HEK293 (cell line): ENCODE measurements at regions not wholly inside any gene's neighbourhood (a gene's known extent, or its start where the extent isn't known, plus 50 kb on each side); places are given as distances from the start of the nearest gene placed in this dataset.

Experiments
- CTCF ChIA-PET: fragments of 350-600 bp; formaldehyde crosslinking; extraction: SDS; loops from one replicate; lab custom pipeline; 2021; ENCODE audit warnings: antibody characterized with exemption; lab: Yijun Ruan, JAX
- POLR2A ChIA-PET: fragments of 300-600 bp; formaldehyde crosslinking; extraction: SDS; loops from one replicate; lab custom pipeline; 2020; ENCODE audit warnings: antibody characterized with exemption, inconsistent platforms; lab: Yijun Ruan, JAX
- H3K27ac ChIP-seq: fragments of 200-500 bp; sonication (Bioruptor generic); 2 replicates; pipeline ENCODE4 v1.5.1; 2014; ENCODE audit warnings: low read depth, low read length, control low read depth, inconsistent platforms; ENCODE audit errors: extremely low read depth
- H3K36me3 ChIP-seq, 2 experiments: fragments of 200-500 bp in 1 of 2; sonication (Bioruptor generic) in 1 of 2; 1 replicate in 1 of 2; 2 replicates in 1 of 2; pipeline ENCODE4 v1.5.1; 2014 to 2017; ENCODE audit warnings: inconsistent platforms in 2 of 2, low read length in 2 of 2; ENCODE audit not compliant: control insufficient read depth in 2 of 2, insufficient read depth in 1 of 2
- H3K4me1 ChIP-seq: fragments of 200-500 bp; sonication (Bioruptor generic); 2 replicates; pipeline ENCODE4 v1.5.1; 2014; ENCODE audit warnings: mild to moderate bottlenecking, low read length, inconsistent platforms; ENCODE audit not compliant: control insufficient read depth, insufficient read depth
- H3K4me3 ChIP-seq: 2 replicates; pipeline ENCODE4 v1.5.1; 2011; ENCODE audit warnings: low read depth, mild to moderate bottlenecking, control low read depth, low read length, moderate library complexity
- H3K9me3 ChIP-seq: fragments of 200-500 bp; sonication (Bioruptor generic); 2 replicates; pipeline ENCODE4 v1.5.1; 2014; ENCODE audit warnings: low read depth, low read length, inconsistent platforms; ENCODE audit not compliant: control insufficient read depth, insufficient read depth
- GFI1B ChIP-seq: fragments of 450-650 bp; formaldehyde crosslinking; IDR thresholded peaks from 2 replicates; pipeline ENCODE4 v1.5.1; 2016; ENCODE audit warnings: missing biosample characterization, missing genetic modification characterization
- KLF1 ChIP-seq: fragments of 450-650 bp; formaldehyde crosslinking; IDR thresholded peaks from 2 replicates; pipeline ENCODE4 v1.5.1; 2016; ENCODE audit warnings: missing biosample characterization, missing genetic modification characterization
- KLF10 ChIP-seq: fragments of 450-650 bp; IDR thresholded peaks from 2 replicates; pipeline ENCODE4 v1.5.1; 2018; ENCODE audit warnings: missing biosample characterization, mild to moderate bottlenecking, missing genetic modification characterization
- RBAK ChIP-seq: fragments of 450-650 bp; formaldehyde crosslinking; IDR thresholded peaks from 2 replicates; pipeline ENCODE4 v1.5.1; 2016; ENCODE audit warnings: missing biosample characterization, missing genetic modification characterization
- TCF7L2 ChIP-seq: IDR thresholded peaks from 2 replicates; pipeline ENCODE4 v1.6.1; 2011; ENCODE audit warnings: low read depth, mild to moderate bottlenecking, inconsistent platforms, low read length, moderate library complexity, borderline replicate concordance
- ZNF133 ChIP-seq: fragments of 450-650 bp; formaldehyde crosslinking; IDR thresholded peaks from 2 replicates; pipeline ENCODE4 v1.5.1; 2016; ENCODE audit warnings: missing biosample characterization, missing genetic modification characterization
- ZNF155 ChIP-seq: fragments of 450-650 bp; formaldehyde crosslinking; IDR thresholded peaks from 2 replicates; pipeline ENCODE4 v1.5.1; 2016; ENCODE audit warnings: missing biosample characterization, missing genetic modification characterization
- ZNF157 ChIP-seq: fragments of 450-650 bp; formaldehyde crosslinking; IDR thresholded peaks from 2 replicates; pipeline ENCODE4 v1.5.1; 2016; ENCODE audit warnings: missing biosample characterization, missing genetic modification characterization
- ZNF16 ChIP-seq: fragments of 450-650 bp; formaldehyde crosslinking; IDR thresholded peaks from 2 replicates; pipeline ENCODE4 v1.5.1; 2016; ENCODE audit warnings: low read depth, missing biosample characterization, missing genetic modification characterization
- ZNF239 ChIP-seq: fragments of 450-650 bp; formaldehyde crosslinking; IDR thresholded peaks from 2 replicates; pipeline ENCODE4 v1.5.1; 2016; ENCODE audit warnings: missing biosample characterization, missing genetic modification characterization
- ZNF302 ChIP-seq: fragments of 450-650 bp; formaldehyde crosslinking; IDR thresholded peaks from 2 replicates; pipeline ENCODE4 v1.5.1; 2016; ENCODE audit warnings: missing biosample characterization, missing genetic modification characterization, low read depth
- ZNF391 ChIP-seq: fragments of 450-650 bp; formaldehyde crosslinking; IDR thresholded peaks from 2 replicates; pipeline ENCODE4 v1.5.1; 2016; ENCODE audit warnings: low read depth, missing biosample characterization, missing genetic modification characterization, borderline replicate concordance
- ZNF558 ChIP-seq: fragments of 450-650 bp; formaldehyde crosslinking; IDR thresholded peaks from 2 replicates; pipeline ENCODE4 v1.5.1; 2016; ENCODE audit warnings: missing biosample characterization, missing genetic modification characterization
- ZNF610 ChIP-seq: fragments of 450-650 bp; formaldehyde crosslinking; IDR thresholded peaks from 2 replicates; pipeline ENCODE4 v1.5.1; 2016; ENCODE audit warnings: missing biosample characterization, missing genetic modification characterization, borderline replicate concordance
- ZNF654 ChIP-seq: fragments of 450-650 bp; formaldehyde crosslinking; IDR thresholded peaks from 2 replicates; pipeline ENCODE4 v1.5.1; 2016; ENCODE audit warnings: low read depth, missing biosample characterization, missing genetic modification characterization
- ZNF664 ChIP-seq: fragments of 450-650 bp; formaldehyde crosslinking; IDR thresholded peaks from 2 replicates; pipeline ENCODE4 v1.5.1; 2016; ENCODE audit warnings: missing biosample characterization, missing genetic modification characterization
- ZNF830 ChIP-seq: fragments of 450-650 bp; IDR thresholded peaks from 2 replicates; pipeline ENCODE4 v1.5.0; 2018; ENCODE audit warnings: missing biosample characterization, missing genetic modification characterization, low read depth, mild to moderate bottlenecking, moderate library complexity
- TF ChIP-seq, protein P1 (sequence below): fragments of 450-650 bp; formaldehyde crosslinking; conservative IDR thresholded peaks from 2 replicates; pipeline ENCODE4 v1.5.1; 2016; ENCODE audit warnings: low read depth, missing biosample characterization, missing genetic modification characterization
- TF ChIP-seq, protein P2 (sequence below): fragments of 450-650 bp; formaldehyde crosslinking; IDR thresholded peaks from 2 replicates; pipeline ENCODE4 v1.5.1; 2016; ENCODE audit warnings: missing biosample characterization, missing genetic modification characterization
- TF ChIP-seq, protein P3 (sequence below): fragments of 450-650 bp; formaldehyde crosslinking; IDR thresholded peaks from 2 replicates; pipeline ENCODE4 v1.5.1; 2016; ENCODE audit warnings: missing biosample characterization, missing genetic modification characterization
- TF ChIP-seq, protein P4 (sequence below): fragments of 450-650 bp; formaldehyde crosslinking; IDR thresholded peaks from 2 replicates; pipeline ENCODE4 v1.5.1; 2016; ENCODE audit warnings: missing biosample characterization, missing genetic modification characterization, low read depth
- TF ChIP-seq, protein P5 (sequence below): fragments of 450-650 bp; formaldehyde crosslinking; IDR thresholded peaks from 2 replicates; pipeline ENCODE4 v1.5.1; 2016; ENCODE audit warnings: missing biosample characterization, missing genetic modification characterization

DNA sequence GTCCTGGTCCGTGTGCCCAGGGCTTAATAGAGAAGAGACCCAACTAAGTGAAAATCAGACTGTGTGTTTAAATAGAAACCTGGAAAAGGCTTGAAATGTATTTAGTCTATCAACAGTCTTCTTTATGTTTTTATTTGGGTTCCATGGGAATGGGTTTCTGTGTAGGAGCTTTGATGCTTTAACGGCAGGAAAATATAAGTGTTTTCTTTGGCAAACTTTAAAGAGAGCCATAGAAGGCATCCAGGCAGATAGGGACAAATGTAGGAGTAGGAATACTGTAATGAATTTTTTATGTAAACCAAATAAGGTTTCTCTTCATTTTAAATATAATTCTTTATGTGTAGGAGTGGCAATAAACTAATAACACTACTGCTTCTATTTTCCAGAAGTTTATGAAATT lies 989.0 kb downstream of the GATA3 start (continued):
- TF ChIP-seq, protein P1, sequence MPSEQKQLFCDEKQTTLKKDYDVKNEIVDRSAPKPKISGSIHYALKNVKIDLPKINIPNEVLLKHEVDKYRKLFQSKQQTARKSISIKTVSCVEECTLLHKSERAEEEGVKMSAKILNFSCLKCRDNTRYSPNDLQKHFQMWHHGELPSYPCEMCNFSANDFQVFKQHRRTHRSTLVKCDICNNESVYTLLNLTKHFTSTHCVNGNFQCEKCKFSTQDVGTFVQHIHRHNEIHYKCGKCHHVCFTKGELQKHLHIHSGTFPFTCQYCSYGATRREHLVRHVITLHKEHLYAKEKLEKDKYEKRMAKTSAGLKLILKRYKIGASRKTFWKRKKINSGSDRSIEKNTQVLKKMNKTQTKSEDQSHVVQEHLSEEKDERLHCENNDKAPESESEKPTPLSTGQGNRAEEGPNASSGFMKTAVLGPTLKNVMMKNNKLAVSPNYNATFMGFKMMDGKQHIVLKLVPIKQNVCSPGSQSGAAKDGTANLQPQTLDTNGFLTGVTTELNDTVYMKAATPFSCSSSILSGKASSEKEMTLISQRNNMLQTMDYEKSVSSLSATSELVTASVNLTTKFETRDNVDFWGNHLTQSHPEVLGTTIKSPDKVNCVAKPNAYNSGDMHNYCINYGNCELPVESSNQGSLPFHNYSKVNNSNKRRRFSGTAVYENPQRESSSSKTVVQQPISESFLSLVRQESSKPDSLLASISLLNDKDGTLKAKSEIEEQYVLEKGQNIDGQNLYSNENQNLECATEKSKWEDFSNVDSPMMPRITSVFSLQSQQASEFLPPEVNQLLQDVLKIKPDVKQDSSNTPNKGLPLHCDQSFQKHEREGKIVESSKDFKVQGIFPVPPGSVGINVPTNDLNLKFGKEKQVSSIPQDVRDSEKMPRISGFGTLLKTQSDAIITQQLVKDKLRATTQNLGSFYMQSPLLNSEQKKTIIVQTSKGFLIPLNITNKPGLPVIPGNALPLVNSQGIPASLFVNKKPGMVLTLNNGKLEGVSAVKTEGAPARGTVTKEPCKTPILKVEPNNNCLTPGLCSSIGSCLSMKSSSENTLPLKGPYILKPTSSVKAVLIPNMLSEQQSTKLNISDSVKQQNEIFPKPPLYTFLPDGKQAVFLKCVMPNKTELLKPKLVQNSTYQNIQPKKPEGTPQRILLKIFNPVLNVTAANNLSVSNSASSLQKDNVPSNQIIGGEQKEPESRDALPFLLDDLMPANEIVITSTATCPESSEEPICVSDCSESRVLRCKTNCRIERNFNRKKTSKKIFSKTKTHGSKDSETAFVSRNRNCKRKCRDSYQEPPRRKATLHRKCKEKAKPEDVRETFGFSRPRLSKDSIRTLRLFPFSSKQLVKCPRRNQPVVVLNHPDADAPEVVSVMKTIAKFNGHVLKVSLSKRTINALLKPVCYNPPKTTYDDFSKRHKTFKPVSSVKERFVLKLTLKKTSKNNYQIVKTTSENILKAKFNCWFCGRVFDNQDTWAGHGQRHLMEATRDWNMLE (tag by site-specific recombination) = no peak
- TF ChIP-seq ZNF830 (no peak), KLF10 (tag by site-specific recombination) (no peak), ZNF16 (tag by site-specific recombination) (no peak), ZNF610 (no peak)
- TF ChIP-seq, protein P2, sequence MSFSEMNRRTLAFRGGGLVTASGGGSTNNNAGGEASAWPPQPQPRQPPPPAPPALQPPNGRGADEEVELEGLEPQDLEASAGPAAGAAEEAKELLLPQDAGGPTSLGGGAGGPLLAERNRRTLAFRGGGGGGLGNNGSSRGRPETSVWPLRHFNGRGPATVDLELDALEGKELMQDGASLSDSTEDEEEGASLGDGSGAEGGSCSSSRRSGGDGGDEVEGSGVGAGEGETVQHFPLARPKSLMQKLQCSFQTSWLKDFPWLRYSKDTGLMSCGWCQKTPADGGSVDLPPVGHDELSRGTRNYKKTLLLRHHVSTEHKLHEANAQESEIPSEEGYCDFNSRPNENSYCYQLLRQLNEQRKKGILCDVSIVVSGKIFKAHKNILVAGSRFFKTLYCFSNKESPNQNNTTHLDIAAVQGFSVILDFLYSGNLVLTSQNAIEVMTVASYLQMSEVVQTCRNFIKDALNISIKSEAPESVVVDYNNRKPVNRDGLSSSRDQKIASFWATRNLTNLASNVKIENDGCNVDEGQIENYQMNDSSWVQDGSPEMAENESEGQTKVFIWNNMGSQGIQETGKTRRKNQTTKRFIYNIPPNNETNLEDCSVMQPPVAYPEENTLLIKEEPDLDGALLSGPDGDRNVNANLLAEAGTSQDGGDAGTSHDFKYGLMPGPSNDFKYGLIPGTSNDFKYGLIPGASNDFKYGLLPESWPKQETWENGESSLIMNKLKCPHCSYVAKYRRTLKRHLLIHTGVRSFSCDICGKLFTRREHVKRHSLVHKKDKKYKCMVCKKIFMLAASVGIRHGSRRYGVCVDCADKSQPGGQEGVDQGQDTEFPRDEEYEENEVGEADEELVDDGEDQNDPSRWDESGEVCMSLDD = no peak

DNA sequence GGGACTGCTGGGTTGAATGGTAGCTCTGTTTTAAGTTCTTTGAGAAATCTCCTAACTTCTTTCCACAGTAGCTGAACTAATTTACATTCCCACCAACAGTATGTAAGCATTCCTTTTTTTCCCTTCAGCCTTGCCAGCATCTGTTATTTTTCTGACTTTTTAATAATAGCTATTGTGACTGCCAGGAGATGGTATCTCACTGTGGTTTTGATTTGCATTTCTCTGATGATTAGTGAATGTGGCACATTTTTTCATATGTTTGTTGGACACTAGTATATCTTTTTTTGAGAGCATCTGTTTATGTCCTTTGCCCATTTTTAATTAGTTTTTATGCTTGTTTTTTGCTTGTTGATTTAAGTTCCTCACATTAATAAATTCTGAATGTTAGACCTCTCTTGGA lies 990.8 kb downstream of the GATA3 start:
- Histone ChIP-seq H3K27ac (no peak overlapping the region), H3K4me3 (no peak overlapping the region), H3K36me3 (no peaks in the 10 kb centered on the region), H3K9me3 (no peaks in the 10 kb centered on the region), H3K4me1 (no peaks in the 10 kb centered on the region)
- POLR2A ChIA-PET = interaction anchor here (0.7 kb wide), 1 partner anchor 194 kb away, joined by 3 read pairs; no protein-coding TSS in a partner anchor
- TF ChIP-seq KLF1 (tag by site-specific recombination) (no peak), ZNF155 (tag by site-specific recombination) (no peak), ZNF391 (tag by site-specific recombination) (no peak), ZNF239 (tag by site-specific recombination) (no peak), RBAK (tag by site-specific recombination) (no peak), ZNF302 (tag by site-specific recombination) (no peak), GFI1B (tag by site-specific recombination) (no peak), ZNF558 (tag by site-specific recombination) (no peak), ZNF157 (tag by site-specific recombination) (no peak), ZNF133 (no peak), TCF7L2 (no peak), ZNF664 (tag by site-specific recombination) (no peak), ZNF654 (no peak)
- TF ChIP-seq, protein P3, sequence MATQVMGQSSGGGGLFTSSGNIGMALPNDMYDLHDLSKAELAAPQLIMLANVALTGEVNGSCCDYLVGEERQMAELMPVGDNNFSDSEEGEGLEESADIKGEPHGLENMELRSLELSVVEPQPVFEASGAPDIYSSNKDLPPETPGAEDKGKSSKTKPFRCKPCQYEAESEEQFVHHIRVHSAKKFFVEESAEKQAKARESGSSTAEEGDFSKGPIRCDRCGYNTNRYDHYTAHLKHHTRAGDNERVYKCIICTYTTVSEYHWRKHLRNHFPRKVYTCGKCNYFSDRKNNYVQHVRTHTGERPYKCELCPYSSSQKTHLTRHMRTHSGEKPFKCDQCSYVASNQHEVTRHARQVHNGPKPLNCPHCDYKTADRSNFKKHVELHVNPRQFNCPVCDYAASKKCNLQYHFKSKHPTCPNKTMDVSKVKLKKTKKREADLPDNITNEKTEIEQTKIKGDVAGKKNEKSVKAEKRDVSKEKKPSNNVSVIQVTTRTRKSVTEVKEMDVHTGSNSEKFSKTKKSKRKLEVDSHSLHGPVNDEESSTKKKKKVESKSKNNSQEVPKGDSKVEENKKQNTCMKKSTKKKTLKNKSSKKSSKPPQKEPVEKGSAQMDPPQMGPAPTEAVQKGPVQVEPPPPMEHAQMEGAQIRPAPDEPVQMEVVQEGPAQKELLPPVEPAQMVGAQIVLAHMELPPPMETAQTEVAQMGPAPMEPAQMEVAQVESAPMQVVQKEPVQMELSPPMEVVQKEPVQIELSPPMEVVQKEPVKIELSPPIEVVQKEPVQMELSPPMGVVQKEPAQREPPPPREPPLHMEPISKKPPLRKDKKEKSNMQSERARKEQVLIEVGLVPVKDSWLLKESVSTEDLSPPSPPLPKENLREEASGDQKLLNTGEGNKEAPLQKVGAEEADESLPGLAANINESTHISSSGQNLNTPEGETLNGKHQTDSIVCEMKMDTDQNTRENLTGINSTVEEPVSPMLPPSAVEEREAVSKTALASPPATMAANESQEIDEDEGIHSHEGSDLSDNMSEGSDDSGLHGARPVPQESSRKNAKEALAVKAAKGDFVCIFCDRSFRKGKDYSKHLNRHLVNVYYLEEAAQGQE (tag by site-specific recombination) = no peak
- TF ChIP-seq, protein P4, sequence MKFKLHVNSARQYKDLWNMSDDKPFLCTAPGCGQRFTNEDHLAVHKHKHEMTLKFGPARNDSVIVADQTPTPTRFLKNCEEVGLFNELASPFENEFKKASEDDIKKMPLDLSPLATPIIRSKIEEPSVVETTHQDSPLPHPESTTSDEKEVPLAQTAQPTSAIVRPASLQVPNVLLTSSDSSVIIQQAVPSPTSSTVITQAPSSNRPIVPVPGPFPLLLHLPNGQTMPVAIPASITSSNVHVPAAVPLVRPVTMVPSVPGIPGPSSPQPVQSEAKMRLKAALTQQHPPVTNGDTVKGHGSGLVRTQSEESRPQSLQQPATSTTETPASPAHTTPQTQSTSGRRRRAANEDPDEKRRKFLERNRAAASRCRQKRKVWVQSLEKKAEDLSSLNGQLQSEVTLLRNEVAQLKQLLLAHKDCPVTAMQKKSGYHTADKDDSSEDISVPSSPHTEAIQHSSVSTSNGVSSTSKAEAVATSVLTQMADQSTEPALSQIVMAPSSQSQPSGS (tag by site-specific recombination) = no peak
- TF ChIP-seq, protein P5, sequence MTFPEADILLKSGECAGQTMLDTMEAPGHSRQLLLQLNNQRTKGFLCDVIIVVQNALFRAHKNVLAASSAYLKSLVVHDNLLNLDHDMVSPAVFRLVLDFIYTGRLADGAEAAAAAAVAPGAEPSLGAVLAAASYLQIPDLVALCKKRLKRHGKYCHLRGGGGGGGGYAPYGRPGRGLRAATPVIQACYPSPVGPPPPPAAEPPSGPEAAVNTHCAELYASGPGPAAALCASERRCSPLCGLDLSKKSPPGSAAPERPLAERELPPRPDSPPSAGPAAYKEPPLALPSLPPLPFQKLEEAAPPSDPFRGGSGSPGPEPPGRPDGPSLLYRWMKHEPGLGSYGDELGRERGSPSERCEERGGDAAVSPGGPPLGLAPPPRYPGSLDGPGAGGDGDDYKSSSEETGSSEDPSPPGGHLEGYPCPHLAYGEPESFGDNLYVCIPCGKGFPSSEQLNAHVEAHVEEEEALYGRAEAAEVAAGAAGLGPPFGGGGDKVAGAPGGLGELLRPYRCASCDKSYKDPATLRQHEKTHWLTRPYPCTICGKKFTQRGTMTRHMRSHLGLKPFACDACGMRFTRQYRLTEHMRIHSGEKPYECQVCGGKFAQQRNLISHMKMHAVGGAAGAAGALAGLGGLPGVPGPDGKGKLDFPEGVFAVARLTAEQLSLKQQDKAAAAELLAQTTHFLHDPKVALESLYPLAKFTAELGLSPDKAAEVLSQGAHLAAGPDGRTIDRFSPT (tag by site-specific recombination) = no peak
- CTCF ChIA-PET = no interaction called here
